ENCODE measurements at regions not wholly inside any gene's neighbourhood (a gene's known extent, or its start where the extent isn't known, plus 50 kb on each side); places are given as distances from the start of the nearest gene placed in this dataset.

GRCh38 chr10:9745158-9745557, 1272.5 kb upstream of the CELF2 start:
- no peak overlapping the region for H3K4me3 ChIP-seq (ENCODE audit: low read length)
- H3K9ac ChIP-seq (ENCODE audit: low read length): no peak overlapping the region
- H4K20me1 ChIP-seq (ENCODE audit: insufficient read depth, low read depth, low read length): no peaks in the 10 kb centered on the region
- no peaks in the 10 kb centered on the region for H3K27me3 ChIP-seq (ENCODE audit: low read length)
- H3K36me3 ChIP-seq (ENCODE audit: insufficient read depth, low read length): no peaks in the 10 kb centered on the region
- no peaks in the 10 kb centered on the region for H3K9me3 ChIP-seq (ENCODE audit: low read length)
- no peak overlapping the region for H3K27ac ChIP-seq (ENCODE audit: low read length)
- peaks cover 8% of the 10 kb centered on the region for H3K4me1 ChIP-seq (ENCODE audit: low read length)
- no peaks in the 10 kb centered on the region for H3K79me2 ChIP-seq (ENCODE audit: low read length)
- H3K9me2 ChIP-seq (replicated peaks; ENCODE audit: insufficient read depth, low read length): no peaks in the 10 kb centered on the region
- H2AFZ ChIP-seq (ENCODE audit: low read length): no peak overlapping the region
- DNase-seq: no peak
- H3K4me2 ChIP-seq (ENCODE audit: low read depth, low read length, poor library complexity, severe bottlenecking): no peak overlapping the region

- Histone ChIP-seq H3K36me3 (ENCODE audit: insufficient read depth, low read length) (no peaks in the 10 kb centered on the region), H4K20me1 (ENCODE audit: insufficient read depth, low read depth, low read length) (no peaks in the 10 kb centered on the region), H3K9ac (ENCODE audit: low read length) (no peak overlapping the region), H3K9me2 (replicated peaks; ENCODE audit: insufficient read depth, low read length) (no peaks in the 10 kb centered on the region), H3K27ac (ENCODE audit: low read length) (no peak overlapping the region), H3K4me1 (ENCODE audit: low read length) (peaks cover 11% of the 10 kb centered on the region), H3K4me2 (ENCODE audit: low read depth, low read length, poor library complexity, severe bottlenecking) (no peak overlapping the region), H3K9me3 (ENCODE audit: low read length) (no peaks in the 10 kb centered on the region), H3K27me3 (ENCODE audit: low read length) (no peaks in the 10 kb centered on the region), H2AFZ (ENCODE audit: low read length) (no peak overlapping the region), H3K4me3 (ENCODE audit: low read length) (no peak overlapping the region), H3K79me2 (ENCODE audit: low read length) (no peaks in the 10 kb centered on the region)
- no peak for DNase-seq
These were observed 1260.5 kb upstream of the CELF2 start for GRCh38 chr10:9757176-9757575.

GRCh38 chr10:9759596-9759995, 1258.1 kb upstream of the CELF2 start:
- no peak overlapping the region for H2AFZ ChIP-seq (ENCODE audit: low read length)
- no peaks in the 10 kb centered on the region for H4K20me1 ChIP-seq (ENCODE audit: insufficient read depth, low read depth, low read length)
- no peaks in the 10 kb centered on the region for H3K36me3 ChIP-seq (ENCODE audit: insufficient read depth, low read length)
- no peaks in the 10 kb centered on the region for H3K9me3 ChIP-seq (ENCODE audit: low read length)
- H3K9me2 ChIP-seq (replicated peaks; ENCODE audit: insufficient read depth, low read length): no peaks in the 10 kb centered on the region
- no peak overlapping the region for H3K4me3 ChIP-seq (ENCODE audit: low read length)
- H3K27ac ChIP-seq (ENCODE audit: low read length): no peak overlapping the region
- DNase-seq: no peak
- no peaks in the 10 kb centered on the region for H3K79me2 ChIP-seq (ENCODE audit: low read length)
- peaks cover 13% of the 10 kb centered on the region for H3K4me1 ChIP-seq (ENCODE audit: low read length)
- H3K9ac ChIP-seq (ENCODE audit: low read length): no peak overlapping the region
- H3K4me2 ChIP-seq (ENCODE audit: low read depth, low read length, poor library complexity, severe bottlenecking): no peak overlapping the region
- no peaks in the 10 kb centered on the region for H3K27me3 ChIP-seq (ENCODE audit: low read length)

- Histone ChIP-seq H3K4me1 (ENCODE audit: low read length) (peaks cover 10% of the 10 kb centered on the region; the same call in 1 of the 2 replicates), H2AFZ (ENCODE audit: low read length) (peak overlapping the region; percentile 65; the same call in 1 of the 2 replicates), H3K36me3 (ENCODE audit: insufficient read depth, low read length) (no peaks in the 10 kb centered on the region), H3K9ac (ENCODE audit: low read length) (no peak overlapping the region), H3K4me3 (ENCODE audit: low read length) (no peak overlapping the region), H3K79me2 (ENCODE audit: low read length) (no peaks in the 10 kb centered on the region), H3K27me3 (ENCODE audit: low read length) (no peaks in the 10 kb centered on the region), H3K9me2 (replicated peaks; ENCODE audit: insufficient read depth, low read length) (no peaks in the 10 kb centered on the region), H3K4me2 (ENCODE audit: low read depth, low read length, poor library complexity, severe bottlenecking) (no peak overlapping the region), H4K20me1 (ENCODE audit: insufficient read depth, low read depth, low read length) (no peaks in the 10 kb centered on the region), H3K27ac (ENCODE audit: low read length) (no peak overlapping the region), H3K9me3 (ENCODE audit: low read length) (no peaks in the 10 kb centered on the region)
- no peak for DNase-seq
These were observed 1254.6 kb upstream of the CELF2 start for GRCh38 chr10:9762966-9763656.

- Histone ChIP-seq H3K4me2 (ENCODE audit: low read depth, low read length, poor library complexity, severe bottlenecking) (no peak overlapping the region), H3K79me2 (ENCODE audit: low read length) (no peaks in the 10 kb centered on the region), H3K9ac (ENCODE audit: low read length) (no peak overlapping the region), H4K20me1 (ENCODE audit: insufficient read depth, low read depth, low read length) (no peaks in the 10 kb centered on the region), H3K4me1 (ENCODE audit: low read length) (peaks cover 10% of the 10 kb centered on the region; the same call in 1 of the 2 replicates), H3K27me3 (ENCODE audit: low read length) (no peaks in the 10 kb centered on the region), H3K9me3 (ENCODE audit: low read length) (no peaks in the 10 kb centered on the region), H3K9me2 (replicated peaks; ENCODE audit: insufficient read depth, low read length) (no peaks in the 10 kb centered on the region), H3K4me3 (ENCODE audit: low read length) (no peak overlapping the region), H3K27ac (ENCODE audit: low read length) (no peak overlapping the region), H3K36me3 (ENCODE audit: insufficient read depth, low read length) (no peaks in the 10 kb centered on the region), H2AFZ (ENCODE audit: low read length) (no peak overlapping the region)
- peak; percentile 53 for DNase-seq
These were observed 1250.9 kb upstream of the CELF2 start for GRCh38 chr10:9766762-9767161.

GRCh38 chr10:9781666-9782065, 1236.0 kb upstream of the CELF2 start:
- no peaks in the 10 kb centered on the region for H3K9me3 ChIP-seq (ENCODE audit: low read length)
- H4K20me1 ChIP-seq (ENCODE audit: insufficient read depth, low read depth, low read length): no peaks in the 10 kb centered on the region
- no peak overlapping the region for H3K4me3 ChIP-seq (ENCODE audit: low read length)
- H3K9me2 ChIP-seq (replicated peaks; ENCODE audit: insufficient read depth, low read length): 0 out of 2 replicates have a peak, but pooled peaks cover 4% of the 10 kb centered on the region
- peaks cover 11% of the 10 kb centered on the region for H3K4me1 ChIP-seq (ENCODE audit: low read length)
- no peak overlapping the region for H3K4me2 ChIP-seq (ENCODE audit: low read depth, low read length, poor library complexity, severe bottlenecking)
- no peaks in the 10 kb centered on the region for H3K36me3 ChIP-seq (ENCODE audit: insufficient read depth, low read length)
- no peaks in the 10 kb centered on the region for H3K79me2 ChIP-seq (ENCODE audit: low read length)
- no peak overlapping the region for H3K27ac ChIP-seq (ENCODE audit: low read length)
- H2AFZ ChIP-seq (ENCODE audit: low read length): no peak overlapping the region
- H3K27me3 ChIP-seq (ENCODE audit: low read length): no peaks in the 10 kb centered on the region
- no peak for DNase-seq
- H3K9ac ChIP-seq (ENCODE audit: low read length): no peak overlapping the region

- Histone ChIP-seq H3K4me3 (ENCODE audit: low read length) (no peak overlapping the region), H3K27me3 (ENCODE audit: low read length) (no peaks in the 10 kb centered on the region), H3K79me2 (ENCODE audit: low read length) (no peaks in the 10 kb centered on the region), H4K20me1 (ENCODE audit: insufficient read depth, low read depth, low read length) (no peaks in the 10 kb centered on the region), H3K27ac (ENCODE audit: low read length) (no peak overlapping the region), H3K9me2 (replicated peaks; ENCODE audit: insufficient read depth, low read length) (no peaks in the 10 kb centered on the region), H3K9me3 (ENCODE audit: low read length) (no peaks in the 10 kb centered on the region), H3K4me1 (ENCODE audit: low read length) (peaks cover 48% of the 10 kb centered on the region), H2AFZ (ENCODE audit: low read length) (peak overlapping the region; percentile 78; the same call in 1 of the 2 replicates), H3K9ac (ENCODE audit: low read length) (no peak overlapping the region), H3K36me3 (ENCODE audit: insufficient read depth, low read length) (no peaks in the 10 kb centered on the region), H3K4me2 (ENCODE audit: low read depth, low read length, poor library complexity, severe bottlenecking) (no peak overlapping the region)
- no peak for DNase-seq
These were observed 1231.6 kb upstream of the CELF2 start for GRCh38 chr10:9786101-9786500.

- Histone ChIP-seq H3K9ac (ENCODE audit: low read length) (no peak overlapping the region), H3K9me3 (ENCODE audit: low read length) (no peaks in the 10 kb centered on the region), H4K20me1 (ENCODE audit: insufficient read depth, low read depth, low read length) (no peaks in the 10 kb centered on the region), H3K27me3 (ENCODE audit: low read length) (no peaks in the 10 kb centered on the region), H3K9me2 (replicated peaks; ENCODE audit: insufficient read depth, low read length) (no peaks in the 10 kb centered on the region), H2AFZ (ENCODE audit: low read length) (no peak overlapping the region), H3K4me2 (ENCODE audit: low read depth, low read length, poor library complexity, severe bottlenecking) (no peak overlapping the region), H3K4me3 (ENCODE audit: low read length) (no peak overlapping the region), H3K36me3 (ENCODE audit: insufficient read depth, low read length) (no peaks in the 10 kb centered on the region), H3K27ac (ENCODE audit: low read length) (no peak overlapping the region), H3K79me2 (ENCODE audit: low read length) (no peaks in the 10 kb centered on the region), H3K4me1 (ENCODE audit: low read length) (peaks cover 49% of the 10 kb centered on the region)
- no peak for DNase-seq
These were observed 1231.1 kb upstream of the CELF2 start for GRCh38 chr10:9786576-9786975.

Data from Karpas-422 (cell line).